NCI-H526 treated with DMSO at 0.1 percent for 48 hours (cell line): ENCODE measurements at regions not wholly inside any gene's neighbourhood (a gene's known extent, or its start where the extent isn't known, plus 50 kb on each side); places are given as distances from the start of the nearest gene placed in this dataset.
A peak's percentile ranks its signal among the peaks of the same experiment; 100 is the strongest.

Source experiments
- DNase-seq: peaks from one replicate; lab custom pipeline; 2025; lab: John Stamatoyannopoulos, UW

DNA sequence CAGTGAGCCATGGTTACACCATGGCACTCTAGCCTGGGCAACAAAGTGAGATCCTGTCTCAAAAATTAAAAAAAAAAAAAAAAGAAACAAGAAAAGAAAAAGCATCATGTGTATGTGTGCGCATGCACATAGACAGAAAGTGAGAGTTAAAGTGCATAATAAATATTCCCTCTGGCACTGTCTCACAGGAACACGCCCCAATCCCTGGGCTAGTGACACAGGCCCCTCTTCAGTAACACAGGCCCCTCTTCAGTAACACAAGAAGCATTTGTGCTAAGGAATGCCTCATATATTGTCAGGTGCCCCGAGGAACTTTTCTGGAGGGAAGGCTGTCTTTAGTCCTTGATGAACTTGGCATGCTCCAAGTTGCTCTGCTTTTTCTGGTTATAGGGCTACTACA, 57.5 kb downstream of the RPL27A start:
- no peak for DNase-seq

DNA sequence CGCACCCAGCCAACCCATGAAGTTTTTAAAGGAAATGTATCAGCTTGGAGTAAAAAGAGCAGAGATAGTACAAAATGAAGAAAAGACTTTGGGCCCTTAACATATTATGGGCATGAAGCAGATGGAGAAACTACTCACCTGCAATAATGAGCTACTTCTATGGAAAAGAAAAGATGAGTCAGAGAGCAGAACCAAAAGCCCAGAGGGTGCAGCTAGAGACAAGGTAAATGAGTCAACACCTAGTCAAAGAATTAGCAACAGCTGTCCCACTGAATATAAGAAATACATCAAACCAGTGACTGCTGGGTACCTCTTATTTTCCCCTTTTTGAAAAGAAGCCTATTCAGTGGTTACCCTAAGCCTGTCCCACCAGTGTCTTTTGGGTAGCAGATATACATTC, 61.8 kb downstream of the RPL27A start:
- DNase-seq, result no peak

DNA sequence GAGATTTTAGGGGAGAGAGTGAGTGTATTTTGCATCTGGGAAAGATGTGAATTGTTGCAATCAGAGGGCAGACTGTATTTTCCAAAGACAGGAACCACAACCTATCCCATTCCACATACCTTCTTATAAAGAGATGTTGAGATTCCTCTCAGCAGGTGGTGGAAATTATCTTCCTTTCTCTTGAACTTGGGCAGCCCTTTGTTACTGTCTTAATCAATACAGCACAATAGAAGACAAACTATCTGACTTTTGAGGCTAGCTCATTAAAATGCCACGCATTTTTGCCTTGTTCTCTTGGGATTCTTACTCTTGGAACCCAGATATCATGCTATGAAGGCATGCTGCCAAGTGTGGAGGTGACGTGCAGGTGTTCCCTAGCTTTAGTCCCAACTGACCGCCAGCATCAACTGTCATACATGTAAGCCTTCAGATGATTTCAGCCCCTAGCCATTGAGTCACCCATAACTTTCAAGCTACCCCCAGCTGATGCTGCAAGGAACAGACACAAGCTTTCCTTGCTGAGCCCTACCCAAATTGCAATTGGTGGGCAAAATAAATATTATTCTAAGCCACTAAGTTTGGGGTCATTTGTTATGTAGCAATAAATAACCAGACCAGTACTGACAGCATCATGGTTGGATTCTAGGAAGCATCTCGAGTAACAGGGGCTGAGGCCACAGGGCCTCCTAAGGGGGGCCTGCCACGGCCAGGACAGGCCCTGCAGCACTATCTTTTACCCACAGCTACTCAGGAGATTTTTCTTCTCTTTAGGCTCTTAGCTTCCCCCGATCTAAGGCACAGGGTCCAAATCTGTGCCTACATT, 63.0 kb downstream of the RPL27A start:
- DNase-seq, result no peak

DNA sequence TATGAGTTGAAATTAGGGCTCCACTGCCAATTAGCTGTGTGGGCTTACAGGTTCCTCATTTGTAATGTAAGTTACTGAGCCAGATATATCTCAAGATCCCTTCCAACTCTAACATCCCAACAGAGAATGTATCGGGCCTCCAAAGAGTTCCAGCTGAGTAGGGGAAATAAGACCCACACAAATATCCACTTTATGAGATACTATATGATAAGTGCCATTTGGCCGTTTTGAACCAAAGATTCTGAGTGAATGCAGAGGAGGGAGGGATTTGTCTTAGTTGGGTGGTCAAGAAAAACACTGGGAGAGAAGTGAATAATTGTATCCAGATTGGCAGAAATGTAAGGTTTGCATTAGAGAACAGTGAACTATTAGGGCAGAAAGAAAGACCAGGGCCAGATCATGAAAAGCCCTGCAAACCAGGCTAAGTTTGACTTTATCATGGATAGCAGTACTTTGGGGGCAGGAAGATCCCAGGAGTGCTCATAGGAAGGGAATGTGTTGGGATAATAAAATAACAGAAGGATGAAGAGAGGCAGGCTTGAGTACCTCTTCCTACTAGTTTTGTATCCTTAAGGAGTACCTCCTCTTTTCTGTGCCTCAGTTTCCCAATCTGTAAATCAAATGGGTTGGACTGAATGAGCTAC, 63.9 kb downstream of the RPL27A start:
- DNase-seq, result no peak

DNA sequence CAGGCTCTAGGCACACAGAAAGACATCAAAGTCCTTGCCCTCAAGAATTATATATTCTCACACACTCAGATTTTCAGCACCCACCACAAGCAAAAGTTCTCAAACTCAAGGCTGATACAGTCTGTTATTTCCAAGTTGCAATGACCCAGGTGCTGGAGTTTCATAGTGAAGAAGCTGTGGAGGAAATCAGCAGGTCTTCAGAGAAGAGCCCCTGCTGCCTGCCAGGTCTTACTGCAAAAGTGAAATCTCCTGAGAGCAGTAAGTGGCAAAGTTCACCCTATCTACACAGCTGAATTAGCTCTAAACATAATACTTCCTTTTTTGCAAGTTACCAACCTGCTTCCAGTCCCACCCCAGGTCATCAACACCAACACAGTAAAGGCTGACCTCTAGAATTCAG, 64.6 kb downstream of the RPL27A start:
- no peak for DNase-seq

DNA sequence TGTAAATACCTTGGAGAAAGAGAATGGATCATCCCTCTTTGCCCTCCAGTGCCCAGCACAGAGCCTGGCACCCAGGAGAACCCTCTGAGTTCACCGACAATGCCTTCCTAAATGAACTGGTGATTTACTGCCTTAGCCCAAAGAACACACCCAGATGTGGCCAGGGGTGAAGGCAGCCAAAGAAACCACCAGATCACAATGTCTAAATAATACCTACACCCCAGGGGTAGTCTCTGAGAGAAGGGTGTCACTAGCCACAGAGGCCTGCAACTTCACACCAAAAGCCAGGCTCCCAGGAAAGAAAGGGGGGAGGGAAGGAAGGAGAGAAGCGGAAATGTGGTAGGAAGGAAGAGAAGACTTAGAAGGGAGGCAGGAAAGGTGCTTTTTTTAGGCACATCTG, 65.7 kb downstream of the RPL27A start:
- DNase-seq, result no peak

DNA sequence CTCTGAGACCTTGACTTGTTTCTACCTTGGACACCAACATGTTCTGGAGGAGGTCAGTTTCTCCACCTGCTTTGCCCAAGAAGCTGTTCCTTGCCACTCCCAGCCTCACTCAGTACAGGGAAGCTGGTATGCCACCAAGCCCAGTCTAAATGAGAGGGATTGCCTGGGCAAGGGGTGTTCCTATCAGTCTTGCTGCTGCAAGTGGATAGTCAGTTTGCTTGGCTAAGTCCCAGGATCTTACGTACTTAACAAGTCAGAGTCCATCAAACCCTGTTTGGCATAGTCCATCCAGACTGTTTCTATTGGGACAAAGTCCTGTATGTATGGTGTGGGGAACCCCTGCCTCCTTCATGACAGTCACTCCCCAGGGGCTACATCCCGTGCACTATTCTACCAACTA, 66.6 kb downstream of the RPL27A start:
- no peak for DNase-seq

DNA sequence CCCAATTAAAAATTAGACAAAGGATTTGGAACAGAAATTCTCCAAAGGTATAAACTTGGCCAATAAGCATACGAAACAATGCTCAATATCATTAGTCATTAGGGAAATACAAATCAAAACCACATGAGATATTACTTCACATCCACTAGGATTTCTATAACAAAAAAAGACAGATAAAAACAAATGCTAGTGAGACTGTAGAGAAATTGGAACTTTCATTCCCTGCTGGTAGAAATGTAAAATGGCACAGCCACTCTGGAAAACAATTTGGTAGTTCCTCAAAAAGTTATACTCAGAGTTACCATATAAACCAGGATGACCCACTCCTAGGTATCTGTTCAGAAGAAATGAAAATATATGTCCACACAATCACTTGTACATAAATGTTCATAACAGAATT, 71.6 kb downstream of the RPL27A start:
- no peak for DNase-seq

DNA sequence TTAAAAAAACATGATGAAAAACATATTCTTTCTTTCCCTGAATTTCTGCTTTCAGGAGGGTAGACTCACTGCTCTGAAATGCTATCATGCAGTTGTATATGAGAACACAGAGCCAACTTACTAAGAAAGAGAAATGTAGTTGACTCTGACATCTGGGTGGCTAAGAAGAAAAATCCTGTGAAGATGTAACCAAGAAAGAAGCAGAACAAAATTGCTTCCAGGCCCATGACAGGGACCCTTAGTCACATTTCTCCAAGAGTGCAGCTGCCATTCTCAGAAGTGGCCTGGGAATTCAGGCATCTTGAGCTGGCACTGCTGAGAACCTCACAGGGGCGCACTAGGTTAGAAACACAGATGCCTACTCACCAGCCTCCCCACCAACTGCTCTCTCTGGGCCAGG, 73.6 kb downstream of the RPL27A start:
- DNase-seq, result no peak

DNA sequence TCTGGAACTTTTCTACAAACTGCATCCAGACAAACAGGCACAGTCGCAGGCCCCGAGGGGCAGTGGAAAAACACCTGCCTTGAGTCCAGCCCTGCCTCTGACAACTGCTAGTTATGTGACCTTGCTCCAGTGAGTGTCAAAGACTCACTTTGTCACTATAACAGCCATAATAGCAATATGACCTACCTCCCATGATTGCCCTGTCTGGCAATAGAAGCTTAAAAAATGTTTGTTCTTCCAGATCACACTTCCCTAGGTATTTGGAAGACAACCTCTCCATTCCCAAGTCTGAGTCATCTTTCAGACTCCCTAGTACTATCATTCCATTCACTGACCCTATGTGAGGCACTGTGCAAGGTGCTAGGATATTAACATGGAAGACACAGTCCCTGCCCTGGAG, 74.5 kb downstream of the RPL27A start:
- DNase-seq, result no peak

DNA sequence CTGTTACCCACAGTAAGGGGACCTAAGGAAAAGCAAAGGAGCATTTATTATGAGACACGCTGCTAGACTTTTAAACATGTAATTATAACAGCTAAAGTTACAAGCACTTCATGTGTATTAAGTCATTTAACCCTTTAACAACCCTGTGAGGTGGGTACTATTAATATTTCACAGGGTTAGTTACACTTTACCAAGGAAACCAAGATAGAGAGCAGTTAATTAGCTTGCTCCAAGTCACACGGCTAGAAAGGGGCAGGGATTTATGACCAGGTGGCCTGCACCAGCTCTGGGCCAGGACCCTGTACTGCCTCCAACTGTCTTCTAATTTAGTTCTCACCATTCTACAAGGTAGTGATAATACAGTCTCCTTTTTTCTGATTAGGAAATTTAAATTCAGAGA, 74.9 kb downstream of the RPL27A start:
- no peak for DNase-seq

DNA sequence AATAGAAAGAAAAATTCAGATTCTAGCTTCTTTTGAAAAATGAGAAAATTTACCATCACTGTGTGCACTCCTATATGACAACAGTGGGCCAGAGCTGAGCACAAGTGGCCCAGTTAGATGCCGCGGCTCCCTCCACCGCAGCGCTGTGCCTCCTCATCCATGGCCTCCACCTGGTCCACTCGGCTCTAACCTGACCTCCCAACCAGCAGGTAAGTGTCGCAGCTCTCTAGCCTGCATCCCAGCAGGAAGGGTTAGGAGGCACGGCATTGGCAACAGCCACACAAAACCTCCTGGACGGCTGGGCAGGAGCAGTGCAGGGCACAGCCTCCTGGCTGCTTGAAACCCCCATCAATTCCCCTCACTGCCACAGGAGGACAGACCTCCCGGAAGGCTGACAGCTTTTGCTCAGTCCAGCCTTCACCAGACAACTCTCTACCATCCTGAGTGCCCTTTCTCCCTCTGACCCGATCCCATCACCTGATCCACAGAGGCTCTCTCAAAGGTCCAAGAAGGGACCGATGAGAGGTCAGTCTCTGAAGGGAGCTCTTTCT, 76.1 kb downstream of the RPL27A start:
- DNase-seq, result no peak

DNA sequence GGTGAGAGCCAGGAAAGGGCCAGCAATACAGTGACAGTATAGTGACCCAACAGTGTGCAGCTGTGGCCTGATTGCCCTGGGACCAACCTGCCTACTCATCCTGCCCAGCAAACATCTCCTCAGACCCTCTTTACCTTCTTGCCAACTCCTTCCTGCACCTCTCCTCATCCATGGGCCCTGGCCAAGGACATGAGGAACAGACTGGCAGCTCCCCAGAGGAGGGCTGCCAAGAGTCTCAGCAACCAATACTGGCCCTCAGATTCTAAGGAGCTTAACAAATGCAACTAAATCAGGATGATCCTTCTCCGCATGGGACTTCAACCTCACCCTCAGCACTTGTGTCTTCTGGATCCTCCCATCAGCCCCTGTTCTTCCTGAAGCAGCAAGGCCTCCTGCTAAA, 77.0 kb downstream of the RPL27A start:
- no peak for DNase-seq

DNA sequence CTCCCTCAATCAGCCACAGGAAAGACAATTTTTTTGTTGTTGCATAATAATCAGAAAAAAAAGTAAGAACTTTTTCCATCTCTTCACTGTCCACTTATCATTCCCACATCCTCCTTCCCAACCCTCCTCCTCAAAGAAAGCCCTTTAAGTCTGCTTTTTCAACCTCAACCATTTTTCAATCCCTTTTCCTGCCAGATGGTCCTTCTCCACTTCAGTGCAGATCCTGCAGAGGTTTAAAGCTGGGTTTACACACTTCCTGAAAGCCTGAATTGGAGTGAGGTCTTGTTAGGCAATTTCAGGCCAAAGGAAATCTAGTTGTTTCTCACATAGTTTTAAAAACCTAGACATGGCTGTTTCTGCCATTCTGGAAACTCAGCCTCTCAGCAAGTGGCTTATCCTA, 78.3 kb downstream of the RPL27A start:
- DNase-seq, result no peak

DNA sequence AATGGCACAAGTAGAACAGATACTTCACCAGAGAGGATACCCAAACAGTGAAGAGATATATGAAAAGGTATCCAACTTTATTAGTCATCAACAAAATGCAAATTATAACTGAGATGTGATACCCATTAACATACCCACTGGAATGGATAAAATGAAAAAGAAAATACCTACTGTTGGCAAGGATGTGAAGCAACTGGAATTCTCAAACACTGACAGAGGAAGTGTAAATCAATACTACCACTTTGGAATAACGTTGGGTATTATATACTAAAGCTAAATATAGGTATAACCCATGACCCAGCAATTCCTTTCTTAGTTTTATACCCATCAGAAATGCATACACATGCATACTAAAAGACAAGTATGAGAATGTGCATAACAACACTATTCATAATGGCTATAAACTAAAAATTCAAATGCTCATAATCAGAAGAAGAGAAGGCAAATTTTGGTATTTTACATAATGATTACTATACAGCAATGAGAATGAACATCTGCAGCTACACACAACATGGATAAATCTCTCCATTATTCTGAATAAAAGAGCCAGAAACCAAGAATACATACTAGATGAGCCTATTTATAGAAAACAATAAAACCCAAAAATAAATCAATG, 80.6 kb downstream of the RPL27A start:
- peak; percentile 20 for DNase-seq

DNA sequence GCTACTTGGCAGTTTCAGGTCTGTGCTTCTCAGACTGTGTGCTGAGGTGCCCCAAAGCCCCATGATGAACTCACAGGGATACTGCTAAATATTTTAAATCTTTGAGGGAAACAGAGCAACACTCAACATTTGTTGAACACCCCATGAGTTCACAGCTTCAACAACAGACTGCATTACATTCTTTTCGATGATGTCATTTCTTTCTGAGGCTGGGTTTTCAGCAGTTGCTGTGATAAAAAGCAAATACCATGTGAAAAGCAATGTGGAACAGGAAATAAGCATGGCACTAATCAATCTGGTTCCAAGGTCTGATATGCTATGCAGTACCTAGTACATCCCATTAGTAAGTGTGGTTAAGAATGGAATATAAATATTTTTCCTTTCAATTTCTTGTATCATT, 82.7 kb downstream of the RPL27A start:
- DNase-seq, result no peak

DNA sequence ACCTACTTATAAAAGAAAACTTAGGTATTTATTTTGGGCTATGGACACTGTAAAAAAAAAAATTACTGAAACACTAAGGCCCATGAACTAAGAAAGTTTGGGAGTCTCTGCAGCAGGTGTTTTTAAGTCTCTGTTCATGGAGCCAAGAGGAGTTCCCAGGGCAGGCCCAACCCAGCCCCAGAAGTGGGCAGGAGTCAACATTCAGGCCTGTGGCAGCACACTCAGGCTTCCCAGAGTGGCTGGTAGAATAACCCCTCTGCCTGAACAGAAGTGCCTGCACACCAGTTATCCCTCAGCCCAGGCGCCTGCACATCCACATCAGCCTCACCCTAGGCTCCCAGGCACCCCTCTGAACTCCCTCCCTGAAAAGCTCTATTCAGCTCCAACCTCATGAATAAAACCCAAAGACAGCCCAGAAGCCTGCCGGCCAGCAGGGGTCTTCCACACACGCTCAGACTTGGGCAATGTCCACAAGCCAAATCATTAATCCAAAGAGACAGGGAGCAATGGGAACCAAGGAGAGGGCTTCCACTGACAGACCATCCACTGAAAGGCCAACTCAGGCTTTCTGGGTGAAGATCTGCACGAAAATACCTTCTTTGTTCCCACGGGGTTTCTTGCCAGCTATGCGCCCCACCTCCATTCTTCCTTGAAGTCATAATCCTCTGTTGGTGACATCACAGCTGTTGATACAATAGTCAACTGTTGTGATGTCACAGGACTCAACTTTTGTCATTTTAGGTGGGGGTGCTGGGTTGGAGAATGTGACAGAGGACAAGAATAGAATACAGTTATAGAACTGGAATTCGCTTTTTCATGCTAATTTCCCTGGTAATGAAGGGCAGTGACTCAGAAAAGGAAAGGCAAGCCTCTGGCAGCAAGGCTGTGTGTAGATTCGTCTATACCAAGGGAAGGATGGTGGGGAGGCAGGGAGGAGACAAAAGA, 83.7 kb downstream of the RPL27A start:
- no peak for DNase-seq

DNA sequence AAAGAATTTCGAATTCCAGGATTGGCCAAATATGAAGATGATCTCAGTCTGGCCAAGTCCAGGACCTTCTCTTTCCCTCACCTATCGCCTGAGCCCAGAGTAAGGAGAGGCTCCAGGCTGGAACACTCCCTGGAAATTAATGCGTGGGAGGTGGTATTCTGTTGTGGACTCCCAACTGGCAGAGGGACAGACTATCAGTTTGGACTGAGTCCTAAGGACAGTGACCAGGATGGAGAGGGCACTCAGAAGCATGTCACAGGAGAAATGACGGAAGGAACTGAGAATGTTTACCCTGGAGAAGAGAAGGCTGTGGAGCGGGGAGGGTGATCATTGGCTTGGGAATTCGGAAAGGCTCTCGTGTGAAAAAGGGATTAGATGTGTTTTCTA, 84.4 kb downstream of the RPL27A start:
- DNase-seq, result no peak

DNA sequence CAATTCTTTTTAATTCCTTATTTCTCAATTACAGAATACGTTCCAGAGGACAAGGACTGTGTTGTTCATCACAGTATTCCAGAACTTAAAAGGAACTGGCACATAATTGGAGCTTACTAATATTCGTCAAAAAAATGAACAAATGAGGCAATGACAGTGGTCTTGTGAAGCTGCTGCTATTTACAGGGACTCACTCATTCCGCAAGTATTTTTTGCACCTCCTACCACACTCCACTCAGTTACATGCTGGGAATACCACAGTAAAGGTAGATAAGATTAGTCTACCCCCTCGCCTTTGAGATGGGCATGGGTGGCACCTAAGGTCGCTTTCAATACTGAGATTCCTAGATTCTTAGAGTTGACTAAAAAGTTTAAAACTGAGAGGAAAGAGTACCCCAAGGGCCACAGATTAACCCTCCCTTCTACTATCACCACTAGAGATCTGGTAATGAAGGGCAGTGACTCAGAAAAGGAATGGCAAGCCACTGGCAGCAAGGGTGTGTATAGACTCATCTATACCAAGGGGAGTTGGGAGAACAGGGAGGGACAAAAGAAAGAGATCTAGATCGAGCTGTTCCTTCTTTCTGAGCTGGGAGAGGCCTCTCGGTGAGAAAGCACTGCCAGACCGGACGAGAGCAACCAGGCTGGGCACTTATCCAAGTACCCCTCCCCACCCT, 85.0 kb downstream of the RPL27A start:
- no peak for DNase-seq

DNA sequence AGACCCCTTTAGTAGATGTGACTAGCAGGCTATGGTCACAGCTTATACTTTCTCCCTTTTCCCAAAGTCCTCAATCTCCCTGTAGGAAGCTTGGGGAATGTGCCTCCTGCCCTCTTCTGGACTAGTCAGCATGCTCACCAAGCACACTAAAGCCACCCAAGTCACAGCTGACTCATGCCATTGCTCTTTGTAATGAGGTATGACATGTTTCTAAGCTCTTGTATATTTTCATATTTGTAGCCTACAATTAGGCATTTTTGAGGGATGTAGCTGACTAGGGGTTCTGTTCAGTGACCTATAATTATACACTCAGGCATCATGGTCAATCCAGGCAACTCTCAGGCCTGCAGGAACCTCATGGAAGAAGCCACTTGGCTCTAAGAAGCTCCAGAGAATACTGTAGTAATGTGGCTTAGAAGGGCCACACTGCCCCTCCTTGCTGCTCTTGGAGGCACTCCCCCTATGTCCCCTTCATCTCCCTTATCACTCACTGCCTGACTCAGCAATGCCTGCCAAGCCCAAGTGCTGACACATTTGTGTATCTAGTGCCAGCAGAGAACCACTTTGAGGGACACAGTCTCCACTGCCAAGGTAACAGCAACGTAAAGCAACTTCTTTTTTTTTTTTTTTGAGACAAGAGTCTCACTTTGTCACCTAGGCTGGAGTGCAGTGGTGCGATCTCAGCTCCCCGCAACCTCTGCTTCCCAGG, 86.2 kb downstream of the RPL27A start:
- DNase-seq, result no peak
